Endothelial cell of hepatic sinusoid (primary cell): ENCODE measurements at regions not wholly inside any gene's neighbourhood (a gene's known extent, or its start where the extent isn't known, plus 50 kb on each side); places are given as distances from the start of the nearest gene placed in this dataset.
"Not testable (repeated sequence)": the region's sequence is repeated elsewhere in the genome, so short reads cannot be mapped to it uniquely, and the experiment has no call there.

Experiments used
- in situ Hi-C: cut with HindIII; loops from 2 replicates; pipeline ENCODE4 v1.10.0; 2017; ENCODE audit warnings: low sequenced_read_pairs

- in situ Hi-C loops, result no loop called here
Measured at GRCh38 chr3:64438812-64439211, 213.5 kb upstream of the PRICKLE2 start.

GRCh38 chr3:64438066-64438465 is 212.8 kb upstream of the PRICKLE2 start:
- in situ Hi-C loops, result no loop called here

- in situ Hi-C loops, result no loop called here
Measured at GRCh38 chr3:64437131-64437530, 211.9 kb upstream of the PRICKLE2 start.

GRCh38 chr3:64435023-64435422 is 209.8 kb upstream of the PRICKLE2 start:
- in situ Hi-C loops, result not testable (repeated sequence)

GRCh38 chr3:64432870-64433269 is 207.6 kb upstream of the PRICKLE2 start:
- in situ Hi-C loops, result no loop called here

- in situ Hi-C loops, result no loop called here
Measured at GRCh38 chr3:64431526-64432091, 206.3 kb upstream of the PRICKLE2 start.

- in situ Hi-C loops, result no loop called here
Measured at GRCh38 chr3:64427671-64428070, 202.4 kb upstream of the PRICKLE2 start.

GRCh38 chr3:64426551-64426950 is 201.3 kb upstream of the PRICKLE2 start:
- in situ Hi-C loops, result no loop called here

GRCh38 chr3:64422932-64423331 is 197.7 kb upstream of the PRICKLE2 start:
- in situ Hi-C loops, result no loop called here

- in situ Hi-C loops, result no loop called here
Measured at GRCh38 chr3:64422192-64422591, 196.9 kb upstream of the PRICKLE2 start.

GRCh38 chr3:64417816-64418215 is 192.6 kb upstream of the PRICKLE2 start:
- in situ Hi-C loops, result no loop called here

- in situ Hi-C loops, result no loop called here
Measured at GRCh38 chr3:64414043-64414442, 188.8 kb upstream of the PRICKLE2 start.

GRCh38 chr3:64411101-64411500 is 185.8 kb upstream of the PRICKLE2 start:
- in situ Hi-C loops, result no loop called here

GRCh38 chr3:64410226-64410625 is 185.0 kb upstream of the PRICKLE2 start:
- in situ Hi-C loops, result no loop called here

- in situ Hi-C loops, result loop anchor here (5.0 kb wide), 1 partner anchor 49 kb away; no protein-coding TSS in a partner anchor
Measured at GRCh38 chr3:64408770-64409169, 183.5 kb upstream of the PRICKLE2 start.

GRCh38 chr3:64406271-64406670 is 181.0 kb upstream of the PRICKLE2 start:
- in situ Hi-C loops, result loop anchor here (5.0 kb wide), 1 partner anchor 51 kb away; no protein-coding TSS in a partner anchor

- in situ Hi-C loops, result loop anchor here (5.0 kb wide), 1 partner anchor 52 kb away; no protein-coding TSS in a partner anchor
Measured at GRCh38 chr3:64405211-64405835, 180.1 kb upstream of the PRICKLE2 start.

- in situ Hi-C loops, result no loop called here
Measured at GRCh38 chr3:64400706-64401105, 175.4 kb upstream of the PRICKLE2 start.

- in situ Hi-C loops, result no loop called here
Measured at GRCh38 chr3:64399205-64399800, 174.0 kb upstream of the PRICKLE2 start.

- in situ Hi-C loops, result no loop called here
Measured at GRCh38 chr3:64398476-64398875, 173.2 kb upstream of the PRICKLE2 start.

GRCh38 chr3:64398006-64398405 is 172.7 kb upstream of the PRICKLE2 start:
- in situ Hi-C loops, result no loop called here

- in situ Hi-C loops, result no loop called here
Measured at GRCh38 chr3:64397573-64397972, 172.3 kb upstream of the PRICKLE2 start.
